ENCODE measurements at regions not wholly inside any gene's neighbourhood (a gene's known extent, or its start where the extent isn't known, plus 50 kb on each side); places are given as distances from the start of the nearest gene placed in this dataset.

GRCh38 chr22:23000657-23001347 is 69.5 kb upstream of the GNAZ start:
- no peak for DNase-seq

- DNase-seq, result no peak
These were observed 68.9 kb upstream of the GNAZ start for GRCh38 chr22:23001463-23001862.

- DNase-seq, result no peak
These were observed 67.6 kb upstream of the GNAZ start for GRCh38 chr22:23002612-23003180.

- no peak for DNase-seq
These were observed 62.5 kb upstream of the GNAZ start for GRCh38 chr22:23007823-23008222.

GRCh38 chr22:23008896-23009295 is 61.4 kb upstream of the GNAZ start:
- DNase-seq, result no peak

Measured in NCI-H524 treated with DMSO at 0.1 percent for 48 hours (cell line).